ENCODE measurements at regions not wholly inside any gene's neighbourhood (a gene's known extent, or its start where the extent isn't known, plus 50 kb on each side); places are given as distances from the start of the nearest gene placed in this dataset.

- intact Hi-C loops (cut with DNase I; ENCODE audit: low total_unique reads) = no loop called here
- DNase-seq (ENCODE audit: low spot score in 2 of 2) = no peak
- Histone ChIP-seq H3K27me3 (no peaks in the 10 kb centered on the region), H3K36me3 (no peaks in the 10 kb centered on the region), H3K9me3 (no peaks in the 10 kb centered on the region), H3K27ac (no peak overlapping the region), H3K4me1 (no peaks in the 10 kb centered on the region), H3K4me3 (no peak overlapping the region)
- TF ChIP-seq CTCF (IDR thresholded peaks at IDR 0.05) (no peak), POLR2AphosphoS5 (IDR thresholded peaks at IDR 0.05) (no peak), POLR2A (IDR thresholded peaks at IDR 0.05) (no peak)
Observed at GRCh38 chr18:37665346-37665745, 99.7 kb upstream of the CELF4 start.

- Histone ChIP-seq H3K4me1 (no peaks in the 10 kb centered on the region), H3K9me3 (no peaks in the 10 kb centered on the region), H3K4me3 (no peak overlapping the region), H3K27ac (no peak overlapping the region), H3K36me3 (no peaks in the 10 kb centered on the region), H3K27me3 (no peaks in the 10 kb centered on the region)
- no peak for DNase-seq (ENCODE audit: low spot score in 2 of 2)
- no peak for TF ChIP-seq CTCF (IDR thresholded peaks at IDR 0.05)
- TF ChIP-seq POLR2AphosphoS5 (IDR thresholded peaks at IDR 0.05) = no peak
- TF ChIP-seq POLR2A (IDR thresholded peaks at IDR 0.05) = no peak
- intact Hi-C loops (cut with DNase I; ENCODE audit: low total_unique reads) = no loop called here
Observed at GRCh38 chr18:37663446-37663845, 97.8 kb upstream of the CELF4 start.

- no peak overlapping the region for H3K27ac ChIP-seq
- TF ChIP-seq POLR2AphosphoS5 (IDR thresholded peaks at IDR 0.05) (no peak), CTCF (IDR thresholded peaks at IDR 0.05) (no peak), POLR2A (IDR thresholded peaks at IDR 0.05) (no peak)
- no peaks in the 10 kb centered on the region for H3K36me3 ChIP-seq
- no peaks in the 10 kb centered on the region for H3K9me3 ChIP-seq
- intact Hi-C loops (cut with DNase I; ENCODE audit: low total_unique reads) = no loop called here
- H3K4me3 ChIP-seq = no peak overlapping the region
- no peaks in the 10 kb centered on the region for H3K27me3 ChIP-seq
- no peak for DNase-seq (ENCODE audit: low spot score in 2 of 2)
- no peaks in the 10 kb centered on the region for H3K4me1 ChIP-seq
Observed at GRCh38 chr18:37662546-37663339, 97.1 kb upstream of the CELF4 start.

GRCh38 chr18:37662099-37662498, 96.5 kb upstream of the CELF4 start:
- intact Hi-C loops (cut with DNase I; ENCODE audit: low total_unique reads) = no loop called here
- no peaks in the 10 kb centered on the region for H3K36me3 ChIP-seq
- no peaks in the 10 kb centered on the region for H3K27me3 ChIP-seq
- DNase-seq (ENCODE audit: low spot score in 2 of 2) = no peak
- no peak overlapping the region for H3K27ac ChIP-seq
- TF ChIP-seq POLR2A (IDR thresholded peaks at IDR 0.05) (no peak), CTCF (IDR thresholded peaks at IDR 0.05) (no peak)
- no peak overlapping the region for H3K4me3 ChIP-seq
- no peaks in the 10 kb centered on the region for H3K4me1 ChIP-seq
- no peaks in the 10 kb centered on the region for H3K9me3 ChIP-seq

GRCh38 chr18:37661478-37661877, 95.9 kb upstream of the CELF4 start:
- no peaks in the 10 kb centered on the region for H3K36me3 ChIP-seq
- no peaks in the 10 kb centered on the region for H3K27me3 ChIP-seq
- H3K4me1 ChIP-seq = no peaks in the 10 kb centered on the region
- no peaks in the 10 kb centered on the region for H3K9me3 ChIP-seq
- intact Hi-C loops (cut with DNase I; ENCODE audit: low total_unique reads) = no loop called here
- no peak for TF ChIP-seq POLR2A (IDR thresholded peaks at IDR 0.05)
- TF ChIP-seq POLR2AphosphoS5 (IDR thresholded peaks at IDR 0.05) = no peak
- no peak for TF ChIP-seq CTCF (IDR thresholded peaks at IDR 0.05)
- H3K4me3 ChIP-seq = no peak overlapping the region
- H3K27ac ChIP-seq = no peak overlapping the region
- DNase-seq (ENCODE audit: low spot score in 2 of 2) = no peak
